DOHH2 (cell line): ENCODE measurements at regions not wholly inside any gene's neighbourhood (a gene's known extent, or its start where the extent isn't known, plus 50 kb on each side); places are given as distances from the start of the nearest gene placed in this dataset.

ENCODE experiments used
- H3F3A ChIP-seq: fragments of 200-600 bp; sonication (generic), shearing (Covaris generic); 2 replicates; pipeline ENCODE4 v1.6.0; 2016; ENCODE audit warnings: antibody characterized with exemption, mild to moderate bottlenecking; ENCODE audit not compliant: control insufficient read depth, insufficient read depth
- H3K27ac ChIP-seq: fragments of 200-600 bp; sonication (generic); 2 replicates; pipeline ENCODE4 v1.5.1; 2014; ENCODE audit warnings: low read depth, mild to moderate bottlenecking, low read length, moderate library complexity
- H3K27me3 ChIP-seq: fragments of 200-600 bp; sonication (generic); 2 replicates; pipeline ENCODE4 v1.6.1; 2014; ENCODE audit warnings: mild to moderate bottlenecking, low read length, mixed read lengths; ENCODE audit not compliant: control insufficient read depth
- H3K36me3 ChIP-seq: fragments of 200-600 bp; sonication (generic); 2 replicates; pipeline ENCODE4 v1.6.1; 2014; ENCODE audit warnings: mild to moderate bottlenecking, low read length, moderate library complexity, mixed read lengths; ENCODE audit not compliant: control insufficient read depth
- H3K4me1 ChIP-seq: fragments of 200-600 bp; sonication (generic); 2 replicates; pipeline ENCODE4 v1.6.1; 2014; ENCODE audit warnings: mild to moderate bottlenecking, low read length, mixed read lengths; ENCODE audit not compliant: control insufficient read depth
- H3K4me2 ChIP-seq: fragments of 200-600 bp; sonication (generic); 2 replicates; pipeline ENCODE4 v1.6.0; 2014; ENCODE audit warnings: mild to moderate bottlenecking, low read length, moderate library complexity
- H3K4me3 ChIP-seq: fragments of 200-600 bp; sonication (generic); 2 replicates; pipeline ENCODE4 v1.5.1; 2014; ENCODE audit warnings: mild to moderate bottlenecking, low read length, mixed read lengths
- H3K79me2 ChIP-seq: fragments of 200-600 bp; sonication (generic); 2 replicates; pipeline ENCODE4 v1.6.1; 2014; ENCODE audit warnings: mild to moderate bottlenecking, low read length, mixed read lengths; ENCODE audit not compliant: control insufficient read depth
- H3K9me2 ChIP-seq: fragments of 200-600 bp; sonication (generic); replicated peaks from 2 replicates; pipeline ENCODE4 v1.6.1; 2014; ENCODE audit warnings: mild to moderate bottlenecking, low read length, mixed read lengths; ENCODE audit not compliant: control insufficient read depth
- H3K9me3 ChIP-seq: fragments of 200-600 bp; sonication (generic); 2 replicates; pipeline ENCODE4 v1.6.1; 2014; ENCODE audit warnings: antibody characterized with exemption, low read length, mixed read lengths; ENCODE audit not compliant: control insufficient read depth, insufficient read depth
- H4K20me1 ChIP-seq: fragments of 200-600 bp; sonication (generic); 2 replicates; pipeline ENCODE4 v1.6.0; 2014; ENCODE audit warnings: low read depth, mild to moderate bottlenecking, antibody characterized with exemption, low read length, moderate library complexity; ENCODE audit not compliant: control insufficient read depth, insufficient read depth
- EZH2phosphoT487 ChIP-seq: fragments of 200-600 bp; sonication (generic); IDR thresholded peaks from 2 replicates; pipeline ENCODE4 v1.6.1; 2017; ENCODE audit warnings: borderline replicate concordance, mild to moderate bottlenecking, antibody characterized with exemption, low read length, moderate library complexity, mixed read lengths
- TF ChIP-seq, protein P1 (sequence below): fragments of 200-600 bp; sonication (generic); IDR thresholded peaks from one replicate; pipeline ENCODE4 v1.5.1; 2014; ENCODE audit warnings: antibody characterized with exemption, mild to moderate bottlenecking, low read depth, low read length; ENCODE audit not compliant: poor library complexity, severe bottlenecking

DNA sequence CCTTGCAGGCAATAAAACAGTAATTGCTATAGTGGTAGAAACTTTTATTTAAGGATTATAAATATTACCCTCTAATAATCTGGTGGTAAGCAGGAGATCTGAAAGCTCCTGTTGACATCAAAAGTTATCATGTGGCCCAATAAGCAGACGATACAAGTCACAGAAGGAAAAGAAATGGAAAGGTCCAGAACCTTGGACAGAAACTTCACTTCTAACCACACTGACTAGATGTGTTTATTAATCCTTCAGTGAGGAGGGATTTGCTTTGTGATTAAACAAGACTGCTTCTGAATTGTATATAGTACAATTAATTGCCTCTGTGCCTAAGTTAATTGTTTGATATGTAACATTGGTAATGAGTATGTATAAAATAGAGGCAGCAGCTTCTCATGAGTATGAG is 652.7 kb upstream of the MIS18BP1 start:
- Histone ChIP-seq H3K4me3 (no peak overlapping the region), H3K27me3 (no peaks in the 10 kb centered on the region), H3F3A (no peaks in the 10 kb centered on the region), H3K9me2 (no peaks in the 10 kb centered on the region), H4K20me1 (no peaks in the 10 kb centered on the region), H3K9me3 (no peaks in the 10 kb centered on the region), H3K4me2 (no peak overlapping the region), H3K4me1 (no peaks in the 10 kb centered on the region), H3K27ac (no peak overlapping the region), H3K79me2 (no peaks in the 10 kb centered on the region), H3K36me3 (no peaks in the 10 kb centered on the region)
- no peak for TF ChIP-seq EZH2phosphoT487
- TF ChIP-seq, protein P1, sequence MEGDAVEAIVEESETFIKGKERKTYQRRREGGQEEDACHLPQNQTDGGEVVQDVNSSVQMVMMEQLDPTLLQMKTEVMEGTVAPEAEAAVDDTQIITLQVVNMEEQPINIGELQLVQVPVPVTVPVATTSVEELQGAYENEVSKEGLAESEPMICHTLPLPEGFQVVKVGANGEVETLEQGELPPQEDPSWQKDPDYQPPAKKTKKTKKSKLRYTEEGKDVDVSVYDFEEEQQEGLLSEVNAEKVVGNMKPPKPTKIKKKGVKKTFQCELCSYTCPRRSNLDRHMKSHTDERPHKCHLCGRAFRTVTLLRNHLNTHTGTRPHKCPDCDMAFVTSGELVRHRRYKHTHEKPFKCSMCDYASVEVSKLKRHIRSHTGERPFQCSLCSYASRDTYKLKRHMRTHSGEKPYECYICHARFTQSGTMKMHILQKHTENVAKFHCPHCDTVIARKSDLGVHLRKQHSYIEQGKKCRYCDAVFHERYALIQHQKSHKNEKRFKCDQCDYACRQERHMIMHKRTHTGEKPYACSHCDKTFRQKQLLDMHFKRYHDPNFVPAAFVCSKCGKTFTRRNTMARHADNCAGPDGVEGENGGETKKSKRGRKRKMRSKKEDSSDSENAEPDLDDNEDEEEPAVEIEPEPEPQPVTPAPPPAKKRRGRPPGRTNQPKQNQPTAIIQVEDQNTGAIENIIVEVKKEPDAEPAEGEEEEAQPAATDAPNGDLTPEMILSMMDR = no peak

DNA sequence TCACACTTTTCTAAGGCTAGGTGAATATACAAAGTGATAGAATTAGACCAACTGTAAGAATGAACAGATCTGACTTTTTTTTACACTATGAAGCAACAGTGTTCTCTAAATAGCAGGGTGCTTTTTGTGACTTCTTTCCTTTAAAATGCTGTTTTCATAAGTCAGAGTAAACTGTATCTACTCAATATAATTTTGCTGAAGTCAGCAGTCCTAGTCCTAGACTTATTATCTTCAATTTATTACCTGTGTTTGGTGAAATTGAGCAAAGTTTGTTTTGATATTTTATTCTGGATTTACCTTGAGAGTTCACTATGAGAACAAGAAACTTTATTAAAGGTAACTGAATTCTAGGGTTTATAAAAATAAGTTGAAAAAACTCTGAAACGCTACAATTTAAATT is 651.3 kb upstream of the MIS18BP1 start:
- H3K4me3 ChIP-seq = no peak overlapping the region
- H3K79me2 ChIP-seq = no peaks in the 10 kb centered on the region
- H3K27me3 ChIP-seq = no peaks in the 10 kb centered on the region
- no peaks in the 10 kb centered on the region for H3K9me2 ChIP-seq
- H3K36me3 ChIP-seq = no peaks in the 10 kb centered on the region
- TF ChIP-seq, protein P1 = no peak
- TF ChIP-seq EZH2phosphoT487 = no peak
- H3K9me3 ChIP-seq = no peaks in the 10 kb centered on the region
- H3F3A ChIP-seq = no peaks in the 10 kb centered on the region
- no peaks in the 10 kb centered on the region for H3K4me1 ChIP-seq
- H4K20me1 ChIP-seq = no peaks in the 10 kb centered on the region
- no peak overlapping the region for H3K4me2 ChIP-seq
- no peak overlapping the region for H3K27ac ChIP-seq

DNA sequence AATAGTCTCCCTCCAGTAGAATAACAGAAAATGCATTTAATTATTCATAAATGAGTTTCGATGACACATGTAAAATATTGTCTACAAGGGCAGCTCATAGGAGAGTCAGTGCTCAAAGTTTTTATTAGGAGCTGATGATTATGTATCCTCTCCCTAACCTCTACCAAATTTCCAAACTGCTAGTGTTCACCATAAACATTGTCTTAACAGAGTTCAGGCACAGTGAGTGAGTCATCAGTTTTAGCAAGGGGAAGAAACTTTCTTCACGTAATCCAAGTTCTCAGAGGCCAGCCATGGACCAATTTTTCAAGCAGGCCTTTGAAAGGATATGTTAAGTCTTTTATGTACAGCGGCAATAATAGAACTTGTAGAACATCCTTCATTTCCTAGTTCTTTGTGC is 649.2 kb upstream of the MIS18BP1 start:
- Histone ChIP-seq H3K27me3 (no peaks in the 10 kb centered on the region), H3K79me2 (no peaks in the 10 kb centered on the region), H3K4me3 (no peak overlapping the region), H3K9me3 (no peaks in the 10 kb centered on the region), H3K36me3 (no peaks in the 10 kb centered on the region), H3K9me2 (no peaks in the 10 kb centered on the region), H3K4me2 (no peak overlapping the region), H3K27ac (no peak overlapping the region), H3F3A (no peaks in the 10 kb centered on the region), H4K20me1 (no peaks in the 10 kb centered on the region), H3K4me1 (no peaks in the 10 kb centered on the region)
- TF ChIP-seq, protein P1 = no peak
- no peak for TF ChIP-seq EZH2phosphoT487

DNA sequence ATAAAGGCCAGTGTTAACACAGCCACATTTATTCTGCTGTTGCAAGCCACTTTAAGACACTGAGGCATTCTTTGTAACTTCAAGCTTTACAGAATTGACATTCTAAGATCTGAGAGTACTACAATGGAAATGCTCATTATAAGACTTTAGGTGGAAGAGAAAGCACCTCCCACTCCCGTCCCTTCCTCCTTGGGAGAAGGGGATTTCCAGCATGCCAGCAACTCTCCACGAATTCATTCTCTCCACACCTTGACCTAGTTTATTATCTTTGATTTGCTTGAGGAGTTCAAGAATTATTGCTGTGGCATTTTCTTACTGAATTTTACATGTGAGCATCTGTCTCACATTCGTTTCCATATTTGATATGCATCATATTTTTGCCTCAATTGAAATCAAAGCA is 644.4 kb upstream of the MIS18BP1 start:
- Histone ChIP-seq H3K79me2 (no peaks in the 10 kb centered on the region), H3K27ac (no peak overlapping the region), H3K9me2 (no peaks in the 10 kb centered on the region), H3K27me3 (no peaks in the 10 kb centered on the region), H3K4me2 (no peak overlapping the region), H3K36me3 (no peaks in the 10 kb centered on the region), H3K4me1 (no peaks in the 10 kb centered on the region), H3F3A (no peaks in the 10 kb centered on the region), H4K20me1 (no peaks in the 10 kb centered on the region), H3K9me3 (no peaks in the 10 kb centered on the region), H3K4me3 (no peak overlapping the region)
- TF ChIP-seq EZH2phosphoT487 = no peak
- TF ChIP-seq, protein P1 = no peak
